Left renal cortex interstitium (tissue), 4 donors: ENCODE measurements at regions not wholly inside any gene's neighbourhood (a gene's known extent, or its start where the extent isn't known, plus 50 kb on each side); places are given as distances from the start of the nearest gene placed in this dataset.
"Not testable (repeated sequence)": the region's sequence is repeated elsewhere in the genome, so short reads cannot be mapped to it uniquely, and the experiment has no call there.

ENCODE experiments used
- DNase-seq, 4 donors: peaks; one replicate each; pipeline ENCODE4 v3.0.0-alpha.2; 2013; ENCODE audit warnings: low read depth in 4 of 4, low spot score in 2 of 4, missing footprints in 1 of 4

DNA sequence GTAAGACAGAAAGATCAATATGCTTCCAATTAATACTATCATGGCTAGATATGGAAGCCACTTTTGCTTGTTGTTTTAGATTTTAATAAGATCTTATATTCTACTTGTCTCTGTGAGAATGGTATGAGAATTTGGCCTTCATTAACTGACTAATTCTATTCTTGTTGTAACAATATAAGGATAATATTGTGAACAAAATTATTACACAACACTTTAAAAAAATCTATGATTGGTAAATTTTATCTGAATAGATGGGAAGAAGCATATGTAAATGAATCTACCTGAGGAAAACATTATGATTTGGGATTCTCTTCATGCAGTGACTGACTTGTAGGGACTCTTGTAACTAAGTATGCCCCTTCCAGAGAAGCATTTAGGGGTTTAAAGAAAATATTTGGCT is 308.9 kb upstream of the KCND2 start:
- DNase-seq = no peak

DNA sequence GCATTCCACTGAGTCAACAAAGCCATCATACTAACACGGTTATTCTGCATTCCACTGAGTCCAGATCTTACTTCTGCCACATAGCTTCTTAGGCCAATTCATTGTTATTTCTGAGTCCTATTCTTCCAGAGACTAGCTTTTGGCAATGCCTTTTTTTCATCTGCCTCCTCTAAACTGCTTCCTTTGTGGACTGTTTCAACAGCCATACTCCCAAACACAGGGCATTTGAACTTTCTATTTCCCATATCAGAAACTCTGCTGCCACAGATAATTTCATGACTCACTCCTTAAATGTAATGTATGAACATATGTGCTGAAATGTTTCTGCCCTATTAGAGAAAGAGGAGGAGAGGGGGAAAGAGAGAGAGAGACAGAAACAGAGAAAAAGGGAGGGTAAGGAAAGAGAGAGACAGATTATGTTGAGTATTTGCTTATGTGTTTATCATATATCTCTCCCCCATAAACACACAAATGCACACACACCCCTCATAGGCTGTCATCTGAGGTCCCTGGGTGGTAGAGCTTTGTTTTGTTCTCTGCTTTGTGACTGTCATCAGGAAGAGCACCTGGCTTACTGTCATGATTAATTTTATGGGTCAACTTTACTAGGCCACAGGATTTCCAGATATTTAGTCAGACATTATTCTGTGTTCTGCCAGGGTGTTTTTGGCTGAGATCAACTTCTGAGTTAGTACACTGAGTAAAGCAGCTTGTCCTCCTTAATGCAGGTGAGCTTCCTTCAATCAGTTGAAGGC is 308.0 kb upstream of the KCND2 start:
- no peak for DNase-seq

DNA sequence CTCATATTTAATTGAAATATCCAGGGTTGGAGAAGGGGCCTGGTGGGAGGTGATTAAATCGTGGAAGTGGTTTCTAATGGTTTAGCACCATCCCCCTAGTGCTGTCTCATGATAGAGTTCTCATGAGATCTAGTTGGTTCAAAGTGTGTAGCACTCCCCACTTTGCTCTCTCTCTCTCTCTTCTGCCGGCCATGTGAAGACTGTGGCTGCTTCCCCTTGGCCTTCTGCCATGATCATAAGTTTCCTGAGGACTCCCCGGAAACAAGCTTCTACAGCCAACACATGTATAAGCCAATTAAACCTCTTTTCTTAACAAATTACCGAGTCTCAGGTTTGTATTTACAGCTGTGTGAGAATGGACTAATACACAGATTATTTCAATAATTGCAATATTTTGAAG is 305.8 kb upstream of the KCND2 start:
- DNase-seq = no peak

DNA sequence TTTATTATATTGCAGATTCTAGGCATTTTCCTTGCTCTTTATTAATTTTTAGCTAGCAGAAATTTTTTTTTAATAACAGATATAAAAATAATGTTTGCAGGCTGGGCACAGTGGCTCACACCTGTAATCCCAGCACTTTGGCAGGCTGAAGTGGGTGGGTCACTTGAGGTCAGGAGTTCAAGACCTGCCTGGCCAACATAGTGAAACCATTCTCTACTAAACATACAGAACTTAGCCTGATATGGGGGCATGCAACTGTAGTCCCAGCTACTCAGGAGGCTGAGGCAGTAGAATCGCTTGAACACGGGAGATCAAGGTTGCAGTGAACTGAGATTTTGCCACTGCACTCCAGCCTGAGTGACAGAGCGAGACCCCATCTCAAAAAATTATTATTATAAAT is 304.6 kb upstream of the KCND2 start:
- DNase-seq = not testable (repeated sequence)

DNA sequence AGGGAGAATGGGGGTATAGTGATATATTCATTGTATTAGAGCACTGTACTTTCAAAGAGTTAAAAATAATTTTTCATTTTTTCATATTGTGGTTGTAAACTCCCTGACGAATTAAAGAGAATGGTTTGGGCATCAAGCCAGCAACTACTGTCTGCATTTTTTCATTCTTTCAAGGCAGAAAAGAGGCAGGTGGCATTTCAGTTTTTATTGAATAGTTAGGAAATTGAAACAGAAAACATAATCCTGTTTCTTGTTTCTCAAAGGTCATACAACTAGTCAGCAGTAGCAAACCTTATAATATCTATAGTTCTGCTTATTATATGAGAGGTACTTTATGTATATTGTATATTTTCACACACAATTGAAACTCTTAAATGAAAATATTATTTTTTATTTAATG is 303.9 kb upstream of the KCND2 start:
- DNase-seq = no peak

DNA sequence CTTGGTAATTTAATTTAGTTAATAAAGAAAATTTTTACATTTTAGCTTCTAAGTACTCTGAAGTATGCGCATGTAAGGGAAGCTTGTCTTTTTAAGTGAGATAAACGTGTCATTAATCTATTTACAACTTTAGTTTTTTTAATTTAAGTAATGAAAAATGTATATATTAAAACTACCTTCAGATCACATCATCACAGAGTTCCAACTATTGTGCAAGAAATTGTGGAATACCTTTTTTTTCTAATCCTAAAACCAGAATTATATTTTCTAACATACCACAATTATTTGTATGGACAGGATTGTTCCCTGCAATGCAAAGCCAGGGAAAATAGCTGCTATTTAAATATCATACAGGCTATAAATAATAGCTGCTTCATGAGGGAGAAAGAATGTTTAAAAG is 303.2 kb upstream of the KCND2 start:
- DNase-seq = no peak

DNA sequence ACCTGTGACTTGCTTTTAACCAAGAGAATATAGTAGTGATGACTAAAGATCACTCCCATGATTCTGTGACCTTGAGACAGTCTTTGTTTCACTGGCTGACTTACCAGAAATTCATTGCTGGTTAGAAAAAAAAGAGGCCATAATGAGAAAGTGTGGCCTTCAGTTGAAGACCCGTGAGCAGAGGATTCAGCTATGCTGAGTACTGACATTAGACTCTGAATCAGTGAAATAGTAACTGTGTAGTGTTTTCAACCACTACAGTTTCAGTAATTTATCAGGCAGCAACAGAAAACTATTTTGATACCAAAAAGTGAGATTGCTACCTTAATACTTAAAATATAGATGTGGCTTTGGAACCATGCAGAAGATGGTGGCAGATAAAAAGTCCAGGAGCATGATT is 298.0 kb upstream of the KCND2 start:
- DNase-seq = no peak

DNA sequence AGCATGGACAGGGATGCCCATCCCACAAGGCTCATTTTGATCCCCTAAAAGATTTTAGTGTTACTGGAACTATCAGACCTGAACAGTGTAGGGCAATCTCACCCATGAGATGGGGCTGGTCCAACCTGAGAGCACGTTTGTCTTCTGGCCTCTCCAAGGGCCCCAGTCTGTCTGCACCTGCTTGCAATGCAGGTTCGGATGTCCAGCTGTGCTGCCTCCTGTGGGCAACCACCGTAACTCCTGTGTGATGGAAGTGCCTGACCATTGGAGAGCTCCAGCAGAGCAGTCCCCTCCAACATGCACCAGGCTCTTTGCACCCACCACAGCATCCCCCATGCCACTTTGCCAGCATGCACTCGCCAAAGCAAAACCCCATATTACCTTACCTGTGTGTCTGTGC is 290.1 kb upstream of the KCND2 start:
- no peak for DNase-seq

DNA sequence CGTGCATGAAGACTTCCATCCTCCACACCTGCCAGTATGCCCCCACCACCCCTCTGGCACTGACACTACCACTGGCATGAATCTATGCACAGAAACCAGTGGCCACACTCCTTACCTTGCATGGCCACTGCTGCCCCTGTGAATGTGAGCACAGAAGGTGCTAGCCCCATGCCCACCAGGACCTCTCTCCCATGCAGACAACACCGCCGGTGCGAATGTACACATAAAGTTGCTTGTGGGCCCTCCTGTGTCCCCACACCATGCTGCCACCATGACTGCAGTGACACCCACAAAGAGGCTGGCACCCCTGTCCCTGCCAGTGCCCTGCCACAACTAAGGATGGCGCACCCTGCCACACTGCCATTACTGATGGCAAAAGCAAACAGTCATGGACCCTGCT is 289.5 kb upstream of the KCND2 start:
- DNase-seq = no peak

DNA sequence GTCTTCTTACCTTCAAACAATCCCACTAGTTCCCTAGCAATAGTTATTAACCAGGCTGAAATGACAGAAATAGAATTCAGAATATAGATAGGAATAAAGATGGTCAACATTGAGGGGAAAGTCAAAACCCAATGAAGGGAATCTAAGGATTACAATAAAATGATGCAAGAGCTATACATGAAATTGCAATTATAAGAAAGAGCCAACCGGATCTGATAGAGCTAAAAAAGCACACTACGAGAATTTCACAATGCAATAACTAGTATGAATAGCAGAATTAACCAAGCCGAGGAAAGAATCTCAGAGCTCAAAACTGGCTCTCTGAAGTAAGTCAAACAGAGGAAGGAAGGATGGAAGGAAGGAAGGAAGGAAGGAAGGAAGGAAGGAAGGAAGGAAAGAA is 288.7 kb upstream of the KCND2 start:
- no peak for DNase-seq

DNA sequence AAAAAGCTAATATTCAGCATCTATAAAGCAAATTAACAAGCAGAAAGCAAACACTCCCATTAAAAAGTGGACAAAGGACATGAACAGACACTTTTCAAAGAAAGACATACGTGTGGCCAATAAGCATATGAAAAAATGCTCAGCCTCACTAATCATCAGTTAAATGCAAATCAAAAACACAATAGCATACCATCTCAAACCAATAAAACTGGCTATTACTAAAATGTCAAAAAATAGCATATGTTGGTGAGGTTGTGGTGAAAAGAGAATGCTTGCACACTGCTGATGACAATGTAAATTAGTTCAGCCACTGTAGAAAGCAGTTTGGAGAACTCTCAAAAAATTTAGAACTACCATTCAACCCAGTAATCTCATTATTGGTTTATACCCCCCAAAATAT is 284.6 kb upstream of the KCND2 start:
- no peak for DNase-seq

DNA sequence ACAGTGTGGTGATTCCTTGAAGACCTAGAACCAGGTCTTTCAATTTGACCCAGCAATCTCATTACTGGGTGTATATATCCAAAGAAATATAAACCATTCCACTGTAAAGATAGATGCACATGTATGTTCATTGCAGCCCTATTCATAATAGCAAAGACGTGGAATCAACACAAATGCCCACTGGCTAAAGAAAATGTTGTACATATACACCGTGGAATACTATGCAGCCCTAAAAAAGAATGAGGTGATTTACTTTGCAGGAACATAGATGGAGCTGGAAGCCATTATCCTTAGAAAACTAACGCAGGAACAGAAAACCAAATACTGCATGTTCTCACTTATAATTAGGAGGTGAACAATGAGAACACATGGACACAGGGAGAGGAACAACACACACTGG is 278.0 kb upstream of the KCND2 start:
- DNase-seq = no peak

DNA sequence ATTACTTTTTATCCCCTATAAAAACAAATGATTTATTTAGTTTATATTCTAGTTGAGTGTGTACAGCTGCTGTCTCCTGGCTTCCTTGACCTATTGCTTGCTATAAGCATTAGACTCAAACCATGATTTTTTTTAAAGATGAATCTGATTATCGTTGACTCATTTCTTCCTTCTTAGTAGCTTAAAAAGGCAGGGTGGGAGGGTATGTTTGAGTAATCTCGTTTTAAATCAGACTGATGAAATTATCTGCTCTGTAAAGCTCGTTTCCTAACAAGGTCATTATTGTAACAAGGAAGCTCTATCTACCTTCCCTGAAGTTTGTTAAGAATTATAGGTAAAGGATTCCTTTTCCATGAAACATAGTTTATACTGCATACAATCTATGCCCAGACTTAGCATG is 276.3 kb upstream of the KCND2 start:
- no peak for DNase-seq

DNA sequence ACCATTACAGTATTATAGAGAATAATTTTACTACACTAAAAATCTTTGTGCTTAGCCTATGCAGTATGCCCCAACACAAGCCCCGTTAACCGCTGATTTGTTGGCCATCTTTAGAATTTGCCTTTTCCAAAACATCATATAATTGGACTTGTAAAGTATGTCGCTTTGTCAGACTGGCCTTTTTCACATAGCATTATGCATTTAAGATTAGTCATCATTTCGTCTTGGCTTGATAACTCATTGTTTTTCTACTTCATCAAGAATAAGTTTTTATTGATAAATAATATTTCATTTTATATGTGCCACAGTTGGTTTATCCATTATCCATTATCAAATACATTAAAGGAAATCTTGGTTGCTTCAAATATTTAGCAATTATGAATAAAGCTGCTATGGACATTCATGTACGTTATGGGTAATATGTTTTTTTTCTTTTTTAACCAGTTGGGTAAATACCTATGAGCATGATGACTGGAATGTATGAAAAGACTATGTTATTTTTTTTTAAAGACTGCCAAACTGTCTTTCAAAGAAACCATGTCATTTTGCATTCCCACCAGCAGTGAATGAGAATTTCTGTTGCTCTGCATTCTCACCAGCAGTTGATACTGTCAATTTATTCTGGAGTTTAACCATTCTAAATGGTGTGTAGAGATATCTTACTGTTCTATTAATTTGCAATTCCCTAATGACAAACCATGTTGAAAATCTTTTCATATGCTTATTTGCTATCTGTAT is 273.1 kb upstream of the KCND2 start:
- no peak for DNase-seq

DNA sequence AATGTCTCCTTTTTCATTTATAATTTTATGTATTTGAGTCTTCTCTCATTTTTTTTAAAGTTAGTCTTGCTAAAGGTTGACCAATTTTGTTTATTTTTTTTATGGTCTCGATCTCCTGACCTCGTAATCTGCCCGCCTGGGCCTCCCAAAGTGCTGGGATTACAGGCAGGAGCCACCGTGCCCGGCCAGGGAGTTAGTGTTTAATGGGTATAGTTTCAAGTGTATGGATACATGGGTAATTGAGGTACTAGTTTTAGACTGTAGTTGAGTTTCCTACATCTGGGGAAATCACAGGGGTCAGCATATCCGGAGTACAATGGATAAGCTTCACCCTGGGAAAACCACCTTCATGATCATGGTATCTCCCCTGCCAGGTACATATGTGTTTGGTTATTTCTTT is 267.3 kb upstream of the KCND2 start:
- no peak for DNase-seq

DNA sequence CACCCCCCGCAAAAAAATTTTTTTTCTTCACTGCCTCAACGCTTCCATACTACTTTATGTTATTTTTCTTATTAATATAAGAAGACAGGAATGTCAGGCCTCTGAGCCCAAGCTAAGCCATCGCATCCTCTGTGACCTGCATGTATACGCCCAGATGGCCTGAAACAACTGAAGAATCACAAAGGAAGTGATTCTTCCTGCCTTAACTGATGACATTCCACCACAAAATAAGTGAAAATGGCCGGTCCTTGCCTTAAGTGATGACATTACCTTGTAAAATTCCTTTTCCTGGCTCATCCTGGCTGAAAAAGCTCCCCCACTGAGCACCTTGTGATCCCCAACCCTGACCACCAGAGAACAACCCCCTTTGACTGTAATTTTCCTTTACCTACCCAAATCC is 258.7 kb upstream of the KCND2 start:
- not testable (repeated sequence) for DNase-seq

DNA sequence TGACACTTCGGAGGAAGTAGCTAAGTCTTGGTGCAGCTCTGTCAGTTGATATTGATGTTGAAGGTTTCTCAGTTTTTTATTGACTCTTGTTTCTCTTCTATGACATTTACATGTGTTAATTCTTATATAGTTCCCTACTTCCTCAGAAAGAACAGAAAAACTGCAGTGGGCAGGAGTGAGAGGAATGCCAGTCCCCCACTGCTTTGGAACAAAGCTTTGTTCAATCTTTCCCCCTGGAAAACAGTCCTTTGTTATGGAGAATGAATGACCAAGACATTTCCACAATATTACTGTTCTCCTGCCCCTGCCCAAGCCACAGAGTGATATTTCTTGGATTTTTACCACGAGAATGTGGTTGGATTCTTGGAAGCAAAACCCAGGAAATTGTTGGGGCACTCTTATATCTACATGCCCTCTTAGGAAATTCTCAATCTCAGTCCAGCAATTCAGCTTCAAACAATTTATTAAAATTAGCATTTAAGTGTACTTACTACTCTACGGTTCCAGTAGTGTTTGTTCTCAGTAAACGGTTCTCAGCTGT is 258.0 kb upstream of the KCND2 start:
- DNase-seq = no peak

DNA sequence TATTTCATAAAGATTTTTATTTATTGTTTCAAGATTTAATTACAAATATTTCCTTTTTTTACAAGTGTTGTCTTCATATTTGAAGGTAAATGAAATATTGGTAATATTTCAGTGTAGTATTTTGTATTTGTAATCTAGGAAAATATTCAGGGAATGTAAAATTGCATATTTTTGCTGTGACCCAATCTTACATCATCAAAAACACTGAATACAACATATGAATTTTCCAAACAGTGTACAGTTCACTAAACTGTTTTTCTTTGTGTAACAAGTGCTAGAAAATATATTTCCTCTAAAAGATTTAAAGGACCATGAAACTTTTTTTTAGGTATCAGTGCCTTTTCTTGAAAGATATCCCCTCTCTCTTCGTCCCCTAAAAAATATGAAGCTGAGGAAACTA is 251.9 kb upstream of the KCND2 start:
- no peak for DNase-seq

DNA sequence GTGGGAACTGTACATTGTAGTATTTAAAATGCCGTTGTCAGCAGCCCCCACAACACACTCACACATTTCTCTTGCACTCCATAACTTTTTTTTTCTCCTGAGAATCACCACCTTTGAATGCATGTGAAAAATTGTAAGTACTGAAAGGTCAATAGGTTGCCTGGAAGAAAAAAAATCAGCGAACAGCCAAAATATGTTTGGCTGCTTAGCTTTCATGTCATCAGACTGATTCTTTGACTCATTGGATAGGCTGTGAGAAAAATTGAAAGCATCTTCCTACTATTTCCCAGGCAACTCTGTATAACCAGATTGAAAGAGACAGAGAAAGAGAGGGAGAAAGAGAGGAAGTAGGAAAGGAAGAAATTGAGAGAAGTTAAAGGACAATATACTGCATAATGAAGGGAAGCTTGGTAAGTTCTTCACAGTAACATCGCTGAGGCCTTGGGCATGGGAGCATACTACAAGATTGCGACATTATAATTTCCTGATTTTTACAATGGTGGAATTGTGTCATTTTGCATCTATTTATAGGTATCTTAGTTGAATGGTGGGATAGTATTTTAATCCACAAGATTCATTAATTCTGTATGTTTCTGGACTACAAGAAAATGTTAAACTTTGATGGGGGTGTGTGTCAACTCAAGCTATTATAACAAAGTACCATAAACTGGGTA is 249.3 kb upstream of the KCND2 start:
- no peak for DNase-seq

DNA sequence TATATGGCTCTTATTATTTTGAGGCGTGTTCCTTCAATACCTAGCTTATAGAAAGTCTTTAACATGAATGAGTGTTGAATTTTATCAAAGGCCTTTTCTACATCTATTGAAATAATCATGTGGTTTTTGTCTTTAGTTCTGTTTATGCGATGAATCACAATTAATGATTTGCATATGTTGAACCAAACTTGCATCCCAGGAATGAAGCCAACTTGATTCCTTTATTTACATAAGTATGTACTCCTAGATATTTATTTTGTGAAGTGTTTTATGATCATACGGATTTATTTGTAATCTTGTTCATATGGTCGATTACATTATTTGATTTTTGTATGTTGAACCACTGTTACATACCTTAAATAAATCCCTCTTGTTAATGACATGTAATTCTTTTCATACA is 244.3 kb upstream of the KCND2 start:
- no peak for DNase-seq

DNA sequence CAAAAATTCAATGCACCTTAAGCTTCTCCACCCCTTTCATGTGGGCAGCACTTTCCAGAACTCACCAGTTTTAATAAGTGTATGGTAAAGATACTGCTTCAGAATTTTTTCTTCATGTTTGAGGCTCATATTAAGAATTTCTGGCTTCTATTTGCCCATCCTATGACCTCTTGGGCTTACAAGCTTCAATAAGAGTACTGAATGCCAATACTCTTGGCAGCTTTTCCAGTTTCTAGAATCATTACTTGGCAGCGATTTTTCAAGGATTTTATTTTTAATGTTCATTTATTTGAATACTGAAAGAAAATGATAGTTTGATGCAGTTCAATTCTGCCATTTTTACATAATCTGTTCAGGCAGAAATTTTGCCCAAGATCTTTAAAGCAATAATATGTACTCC is 242.1 kb upstream of the KCND2 start:
- no peak for DNase-seq

DNA sequence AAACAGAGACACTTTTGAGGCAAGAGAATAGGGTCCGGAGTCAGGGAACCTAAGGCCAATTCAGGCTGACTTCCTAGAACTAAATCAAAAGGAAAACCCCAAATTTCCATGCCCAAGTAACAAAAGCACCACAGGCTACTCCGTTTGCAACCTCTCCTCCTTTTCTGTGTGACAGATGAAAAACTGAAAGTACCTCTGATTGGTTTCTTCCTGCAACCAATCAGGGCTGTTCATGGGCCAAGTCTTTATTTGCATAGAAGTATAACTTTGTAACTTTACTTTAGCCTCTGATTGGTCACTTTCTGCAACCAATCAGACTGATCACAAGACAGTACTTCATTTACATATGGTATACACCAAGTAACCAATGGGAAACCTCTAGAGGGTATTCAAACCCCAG is 239.9 kb upstream of the KCND2 start:
- DNase-seq = no peak
